HG03520 (cell line): ENCODE measurements at regions not wholly inside any gene's neighbourhood (a gene's known extent, or its start where the extent isn't known, plus 50 kb on each side); places are given as distances from the start of the nearest gene placed in this dataset.
"Not testable (repeated sequence)": the region's sequence is repeated elsewhere in the genome, so short reads cannot be mapped to it uniquely, and the experiment has no call there.

Experiments
- ATAC-seq: cut with Tn5 transposase; IDR thresholded peaks from one replicate; pipeline ENCODE4 v1.9.1; 2021; ENCODE audit warnings: mild to moderate bottlenecking, moderate library complexity; ENCODE audit not compliant: unreplicated experiment

GRCh38 chr2:234577191-234577590 lies 80.3 kb upstream of the ARL4C start:
- ATAC-seq: no peak

- no peak for ATAC-seq
These were observed 74.9 kb upstream of the ARL4C start for GRCh38 chr2:234571620-234572407.

GRCh38 chr2:234570476-234570875 lies 73.6 kb upstream of the ARL4C start:
- no peak for ATAC-seq

- no peak for ATAC-seq
These were observed 73.0 kb upstream of the ARL4C start for GRCh38 chr2:234569776-234570430.

- no peak for ATAC-seq
These were observed 69.7 kb upstream of the ARL4C start for GRCh38 chr2:234566622-234567021.

- no peak for ATAC-seq
These were observed 69.2 kb upstream of the ARL4C start for GRCh38 chr2:234565842-234566619.

GRCh38 chr2:234565201-234565600 lies 68.3 kb upstream of the ARL4C start:
- ATAC-seq: no peak

GRCh38 chr2:234564699-234565098 lies 67.8 kb upstream of the ARL4C start:
- no peak for ATAC-seq

GRCh38 chr2:234559609-234560008 lies 62.7 kb upstream of the ARL4C start:
- ATAC-seq: no peak

- no peak for ATAC-seq
These were observed 61.8 kb upstream of the ARL4C start for GRCh38 chr2:234558642-234559041.

- no peak for ATAC-seq
These were observed 60.1 kb upstream of the ARL4C start for GRCh38 chr2:234556848-234557573.

- no peak for ATAC-seq
These were observed 58.9 kb upstream of the ARL4C start for GRCh38 chr2:234555616-234556249.

GRCh38 chr2:234555161-234555560 lies 58.3 kb upstream of the ARL4C start:
- no peak for ATAC-seq

GRCh38 chr2:234553223-234553622 lies 56.3 kb upstream of the ARL4C start:
- ATAC-seq: not testable (repeated sequence)

GRCh38 chr2:234550511-234551107 lies 53.7 kb upstream of the ARL4C start:
- peak; percentile 60 for ATAC-seq

- ATAC-seq: no peak
These were observed 53.2 kb upstream of the ARL4C start for GRCh38 chr2:234550056-234550455.

- ATAC-seq: no peak
These were observed 52.0 kb upstream of the ARL4C start for GRCh38 chr2:234548695-234549420.

GRCh38 chr2:234546770-234547169 lies 49.9 kb upstream of the ARL4C start:
- no peak for ATAC-seq
